Superior temporal gyrus (tissue), 1 donor: ENCODE measurements at regions not wholly inside any gene's neighbourhood (a gene's known extent, or its start where the extent isn't known, plus 50 kb on each side); places are given as distances from the start of the nearest gene placed in this dataset.
A peak's percentile ranks its signal among the peaks of the same experiment; 100 is the strongest.
"Not testable (repeated sequence)": the region's sequence is repeated elsewhere in the genome, so short reads cannot be mapped to it uniquely, and the experiment has no call there.

Source experiments
- DNase-seq: peaks from one replicate; pipeline ENCODE4 v3.0.0-alpha.2; 2016; ENCODE audit errors: extremely low spot score

DNA sequence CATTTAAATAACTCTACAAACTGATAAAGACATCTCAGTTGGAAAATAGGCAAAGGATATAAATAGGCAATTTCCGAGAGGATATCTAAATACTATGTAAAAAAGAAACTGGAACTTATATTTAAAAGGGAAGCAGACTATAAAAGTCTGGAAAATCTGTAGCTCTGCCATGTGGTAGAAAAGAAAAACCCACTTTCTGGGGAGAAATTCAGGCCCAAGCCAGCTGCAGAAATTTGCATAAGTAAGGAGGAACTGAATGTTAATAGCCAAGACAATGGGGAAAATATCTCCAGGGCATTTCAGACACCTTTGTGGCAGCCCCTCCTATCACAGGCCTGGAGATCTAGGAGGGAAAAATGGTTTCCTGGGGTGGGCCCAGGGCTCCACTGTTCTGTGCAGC is 97.8 kb upstream of the ZBED5 start:
- no peak for DNase-seq

DNA sequence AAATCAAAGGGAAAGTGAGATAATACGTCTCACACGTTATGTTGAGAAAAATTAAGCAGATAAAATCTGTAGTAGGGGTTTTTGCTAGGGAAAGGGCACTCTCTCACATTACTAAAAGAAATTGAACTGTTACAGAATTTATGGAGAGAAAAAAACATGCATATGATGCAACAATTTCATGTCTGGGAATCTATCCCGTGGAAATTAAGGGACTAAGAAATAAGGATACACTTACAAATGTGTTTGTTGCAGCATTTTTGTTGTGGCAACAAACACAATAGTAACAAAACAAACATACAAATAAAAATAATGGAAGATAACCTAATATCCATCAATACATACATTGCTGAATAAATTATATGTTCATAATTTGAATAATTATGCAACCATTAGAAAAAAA is 96.3 kb upstream of the ZBED5 start:
- DNase-seq, result no peak

DNA sequence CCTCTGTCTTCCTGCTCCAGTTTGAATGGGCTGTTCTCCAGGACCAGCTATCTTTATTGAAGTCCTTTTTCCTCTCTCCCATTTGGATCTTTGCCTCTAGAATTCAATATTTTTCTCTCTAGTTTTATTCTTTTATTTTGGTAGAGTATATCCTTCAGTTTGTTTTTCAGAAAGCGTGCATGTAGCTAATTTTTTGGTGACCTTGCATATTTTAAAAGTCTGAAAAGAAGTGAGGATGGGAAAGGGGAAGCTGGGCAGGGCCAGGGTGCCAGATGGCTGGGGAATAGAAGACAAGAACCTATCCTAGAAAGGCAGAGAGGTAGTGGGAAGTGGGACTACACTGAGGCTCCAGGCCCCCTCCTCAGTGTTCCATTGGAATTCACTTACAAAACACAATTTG is 95.0 kb upstream of the ZBED5 start:
- no peak for DNase-seq

DNA sequence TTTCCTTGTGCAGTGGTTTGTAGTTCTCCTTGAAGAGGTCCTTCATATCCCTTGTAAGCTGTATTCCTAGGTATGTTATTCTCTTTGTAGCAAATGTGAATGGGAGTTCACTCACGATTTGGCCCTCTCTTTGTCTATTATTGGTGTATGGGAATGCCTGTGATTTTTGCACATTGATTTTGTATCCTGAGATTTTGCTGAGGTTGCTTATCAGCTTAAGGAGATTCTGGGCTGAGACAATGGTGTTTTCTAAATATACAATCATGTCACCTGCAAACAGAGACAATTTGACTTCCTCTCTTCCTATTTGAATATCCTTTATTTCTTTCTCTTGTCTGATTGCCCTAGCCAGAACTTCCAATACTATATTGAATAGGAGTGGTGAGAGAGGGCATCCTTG is 90.1 kb upstream of the ZBED5 start:
- not testable (repeated sequence) for DNase-seq

DNA sequence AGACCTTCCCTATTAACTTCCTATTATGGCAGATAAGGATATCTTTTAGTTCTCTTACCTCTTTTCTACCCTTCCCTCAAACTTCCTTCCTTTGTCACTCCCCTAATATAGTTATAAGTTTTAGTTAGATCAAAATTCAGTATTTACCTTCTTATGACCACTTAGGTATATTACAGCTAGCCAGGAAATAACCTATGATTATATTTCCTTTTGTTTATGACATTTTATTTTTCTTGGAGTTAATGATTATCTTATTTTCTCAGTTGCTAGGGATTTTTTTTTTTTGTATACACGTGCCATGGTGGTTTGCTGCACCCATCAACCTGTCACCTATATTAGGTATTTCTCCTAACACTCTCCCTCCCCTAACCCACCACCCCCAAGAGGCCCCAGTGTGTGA is 88.2 kb upstream of the ZBED5 start:
- DNase-seq, result no peak

DNA sequence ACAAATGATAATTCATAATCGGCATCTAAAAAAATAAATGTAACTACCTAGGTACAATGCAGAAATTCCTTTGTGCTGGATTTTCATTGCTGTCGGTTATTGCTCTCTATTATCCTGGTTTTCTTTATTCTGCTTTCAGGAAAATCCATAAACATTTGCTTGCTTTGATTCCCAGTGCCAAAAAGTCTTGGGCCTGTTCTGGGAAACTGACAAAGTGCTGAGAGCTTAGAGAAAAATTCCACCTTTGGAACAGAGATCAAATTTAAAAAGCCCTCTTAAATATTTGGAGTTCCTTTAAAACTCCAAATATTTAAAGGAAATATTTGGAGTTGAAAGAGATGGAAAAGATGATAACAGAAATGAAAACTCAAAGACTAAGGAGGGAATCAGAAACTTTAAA is 87.3 kb upstream of the ZBED5 start:
- no peak for DNase-seq

DNA sequence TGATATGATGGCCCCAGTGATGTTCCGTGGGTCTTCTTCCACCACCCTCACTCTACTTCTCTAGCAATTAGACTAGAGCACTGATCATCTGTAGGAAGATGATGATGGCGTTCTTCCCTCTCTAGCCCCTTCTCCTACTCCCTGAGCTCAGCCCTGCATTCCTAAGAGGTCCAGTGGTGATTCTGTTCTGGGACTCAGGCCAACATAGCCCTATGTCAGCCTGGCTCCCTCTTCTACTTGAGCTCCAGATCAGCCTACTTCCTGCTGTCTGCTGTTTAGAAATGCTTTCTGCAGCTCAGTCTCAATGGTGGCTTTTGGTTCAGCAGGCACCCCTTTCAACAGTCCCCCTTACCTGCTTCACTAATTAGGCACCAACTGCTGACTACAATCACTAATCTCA is 86.1 kb upstream of the ZBED5 start:
- no peak for DNase-seq

DNA sequence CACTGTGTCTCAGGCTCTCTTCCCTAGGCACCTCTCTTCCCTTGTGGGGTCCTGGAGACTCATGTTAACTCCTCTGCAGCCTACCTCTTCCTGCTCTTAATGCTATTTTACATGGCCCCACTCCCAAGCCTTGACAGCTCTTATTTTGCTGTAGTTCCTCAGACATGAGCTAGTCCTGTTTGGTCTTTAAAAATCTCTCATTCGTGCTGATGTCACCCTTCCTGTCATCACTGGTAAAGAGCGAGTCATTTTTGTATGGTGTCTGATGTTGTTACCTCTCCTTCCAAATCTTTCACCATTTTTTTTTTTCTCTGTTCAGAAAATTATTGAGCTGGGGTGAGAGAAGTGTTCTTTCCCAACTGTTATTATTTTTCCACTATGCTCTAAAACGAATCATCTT is 84.8 kb upstream of the ZBED5 start:
- DNase-seq, result no peak

DNA sequence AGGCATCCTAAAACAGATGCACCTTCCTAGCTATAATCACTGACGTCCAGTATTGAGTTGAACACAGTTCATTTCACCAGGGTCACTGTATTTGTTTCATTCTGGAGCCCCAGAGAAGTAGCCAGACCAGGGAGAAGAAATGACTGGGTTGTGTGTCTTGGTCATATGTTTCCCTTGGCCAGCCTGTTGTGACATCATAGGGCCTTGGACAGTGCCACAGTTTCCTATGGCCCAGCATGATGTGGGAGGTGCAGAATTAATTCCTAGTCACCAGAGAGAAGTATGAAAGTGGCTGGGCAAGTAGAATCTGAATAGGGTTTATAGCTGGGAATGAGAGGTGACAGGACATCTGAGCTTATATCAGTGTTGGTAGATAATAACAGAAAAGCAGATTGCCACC is 84.0 kb upstream of the ZBED5 start:
- no peak for DNase-seq

DNA sequence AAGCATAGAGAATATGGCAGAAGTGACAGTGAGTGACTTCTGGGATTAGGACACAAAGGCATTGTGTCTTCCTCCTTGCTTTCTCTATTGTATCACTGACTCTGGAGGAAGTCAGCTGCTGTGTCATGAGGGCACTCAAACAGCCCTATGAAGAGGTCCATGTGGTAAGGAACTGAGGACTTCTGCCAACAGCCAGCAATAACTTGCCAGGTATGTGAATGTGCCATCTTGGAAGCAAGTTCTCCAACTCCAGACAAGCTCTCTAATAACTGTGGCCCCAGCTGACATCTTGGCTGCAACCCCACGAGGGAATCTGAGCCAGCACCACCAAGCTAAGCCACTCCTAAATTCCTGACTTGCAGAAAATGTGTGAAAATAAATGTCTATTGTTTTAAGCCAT is 83.6 kb upstream of the ZBED5 start:
- DNase-seq, result peak; percentile 62

DNA sequence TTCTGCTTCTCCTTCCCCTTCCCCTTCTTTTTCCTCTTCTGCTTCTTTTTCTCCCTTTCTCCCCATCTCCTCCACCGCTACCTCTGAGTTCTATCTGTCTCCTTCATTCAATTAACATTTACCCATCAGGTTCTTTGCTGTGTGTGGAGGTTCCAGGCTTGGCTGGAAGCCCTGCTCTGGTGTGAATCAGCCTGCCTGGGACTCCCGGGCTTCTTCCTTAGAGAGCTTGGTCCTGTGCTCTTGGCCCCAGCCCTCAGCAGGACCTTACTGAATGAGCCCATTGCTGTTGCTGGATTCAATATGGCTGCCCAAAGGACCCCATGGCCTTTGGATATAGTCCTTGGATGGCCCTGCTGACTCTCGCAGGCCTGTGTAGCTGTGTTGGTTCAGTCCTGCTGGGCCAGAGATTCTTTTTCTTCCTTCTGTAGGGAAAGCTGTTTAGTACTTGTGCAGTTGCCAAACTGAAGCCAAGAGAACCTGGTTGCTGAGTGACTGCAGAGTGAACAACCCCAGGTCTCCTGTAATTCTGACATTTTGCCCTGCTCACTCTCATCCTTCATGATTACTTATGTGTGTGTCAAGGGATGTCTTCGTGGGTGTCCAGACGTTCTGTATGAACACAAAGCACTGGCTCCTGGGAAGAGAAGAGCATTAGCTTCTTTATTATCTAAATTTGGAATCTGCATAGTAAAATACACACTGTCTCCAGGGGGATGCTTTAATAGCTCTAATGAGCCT is 81.0 kb upstream of the ZBED5 start:
- no peak for DNase-seq

DNA sequence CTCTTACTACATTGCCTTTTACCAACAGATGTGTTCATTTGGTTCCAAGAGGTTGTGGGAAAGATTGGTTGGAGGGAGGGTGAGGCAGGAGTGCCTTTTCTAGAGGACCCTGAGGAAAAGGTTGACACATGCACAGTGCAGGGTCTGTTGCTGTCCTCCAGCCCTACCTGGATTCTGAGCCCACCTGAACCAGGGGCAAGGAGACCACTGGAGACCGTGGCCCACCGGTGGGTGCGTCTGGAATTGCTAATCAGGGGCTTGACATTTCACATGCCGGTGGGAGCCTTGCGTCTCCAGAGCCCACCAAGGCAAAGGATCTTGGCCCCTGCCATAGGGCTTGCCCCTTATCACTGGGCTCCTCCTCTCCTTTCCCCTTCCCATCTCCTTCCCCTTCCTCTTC is 80.4 kb upstream of the ZBED5 start:
- no peak for DNase-seq

DNA sequence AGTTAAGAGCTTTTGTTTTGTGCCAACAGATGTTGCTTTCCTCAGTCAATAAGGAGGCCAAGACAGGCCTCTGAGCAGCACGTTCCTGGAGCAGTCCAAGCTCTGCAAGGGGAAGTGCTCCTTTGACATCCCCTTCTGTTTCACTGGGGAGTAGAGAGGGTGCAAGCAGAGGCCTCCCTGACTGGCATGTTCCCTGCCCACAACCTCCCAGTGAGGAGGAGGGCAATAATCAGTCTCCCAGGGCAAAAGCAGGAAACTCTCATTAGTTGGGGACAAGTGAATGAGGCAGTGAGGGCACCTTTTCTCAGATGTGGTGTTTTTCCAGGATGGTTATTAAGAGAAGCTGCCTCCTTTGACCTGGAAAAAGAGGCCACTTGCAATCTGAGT is 79.5 kb upstream of the ZBED5 start:
- no peak for DNase-seq

DNA sequence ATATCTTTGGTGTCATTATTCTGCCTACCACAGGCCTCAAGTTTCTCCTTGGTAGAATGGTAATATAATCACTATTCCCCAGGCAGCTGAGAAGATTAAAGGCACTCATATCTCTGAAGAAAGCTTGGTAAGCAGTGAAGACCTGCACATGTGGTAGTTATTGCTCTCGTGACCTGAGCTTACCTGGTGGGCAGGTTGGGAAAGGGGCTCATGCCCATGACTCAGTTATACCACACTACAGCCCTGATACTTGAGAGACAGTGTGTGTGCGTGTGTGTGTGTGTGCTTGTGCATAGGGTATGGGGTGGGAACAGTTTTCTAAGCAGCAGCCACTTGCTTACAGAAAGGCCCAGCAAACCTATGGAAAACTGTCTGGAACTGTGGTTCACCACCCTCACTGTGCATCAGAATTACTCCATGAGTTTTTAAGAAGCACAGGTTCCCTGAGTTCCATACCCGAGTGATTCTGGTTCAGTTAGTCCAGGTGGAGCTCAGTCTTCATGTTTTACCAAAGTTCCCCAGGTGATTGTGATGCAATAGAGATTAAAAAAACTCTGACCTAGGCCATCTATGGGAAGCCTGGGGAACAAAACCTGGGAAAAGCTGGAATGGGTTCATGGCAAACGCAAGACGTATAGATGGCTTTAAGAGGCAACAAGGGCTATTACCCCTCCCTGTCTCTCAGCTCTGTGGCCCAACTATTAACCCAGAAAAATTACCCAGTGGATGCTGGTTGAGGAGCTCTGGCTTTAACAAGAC is 79.0 kb upstream of the ZBED5 start:
- DNase-seq, result no peak

DNA sequence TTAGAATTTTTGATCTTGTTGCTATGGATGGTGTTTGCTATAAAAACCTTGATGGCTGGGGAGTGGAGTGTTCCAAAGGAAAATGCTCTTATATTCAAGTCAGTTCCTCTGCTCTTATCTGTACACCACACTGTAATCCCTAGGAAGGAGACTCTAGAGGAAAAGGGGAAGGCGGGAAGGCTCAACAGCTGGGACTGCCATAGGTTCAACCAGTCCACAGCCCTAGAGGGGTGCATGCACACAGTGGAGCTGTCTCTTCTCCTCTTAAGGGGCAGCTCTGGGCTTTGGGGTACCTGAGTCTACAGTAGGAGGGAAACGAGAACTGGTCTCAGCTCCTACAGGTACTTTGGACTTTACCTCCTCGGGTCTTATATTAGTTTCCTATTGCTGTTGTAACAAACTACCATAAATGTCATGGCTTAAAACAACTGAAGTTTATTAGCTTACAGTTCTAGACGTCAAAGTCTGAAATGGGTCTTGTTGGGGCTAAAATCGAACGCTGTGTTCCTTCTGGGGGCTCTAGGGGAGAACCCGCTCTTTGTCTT is 77.2 kb upstream of the ZBED5 start:
- DNase-seq, result no peak

DNA sequence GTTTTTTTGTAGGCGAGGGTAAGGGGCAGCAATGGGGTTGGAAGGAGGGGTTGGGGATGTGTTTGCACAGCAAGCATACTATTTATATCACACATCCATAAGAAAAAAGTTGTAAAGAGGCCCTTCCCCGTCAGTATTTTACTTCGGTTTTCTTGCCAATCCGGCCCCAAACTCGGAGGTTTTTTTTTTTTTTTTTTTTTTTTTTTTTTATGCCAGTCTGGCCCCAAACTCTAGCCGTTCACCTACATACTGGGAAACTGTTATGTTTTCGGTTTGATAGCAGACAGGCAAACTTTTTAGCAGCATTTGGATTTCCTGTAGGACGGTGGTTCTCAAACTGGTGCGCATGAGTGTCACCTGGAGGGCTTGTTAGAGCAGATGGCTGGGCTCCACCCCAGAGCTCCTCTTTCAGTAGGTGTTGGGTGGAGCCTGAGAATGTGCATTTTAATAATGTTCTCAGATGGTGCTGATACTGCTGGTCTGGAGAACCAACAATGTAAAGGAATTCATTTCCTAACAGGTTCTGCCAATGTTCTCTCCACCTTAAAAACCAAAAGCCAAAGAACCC is 76.5 kb upstream of the ZBED5 start:
- no peak for DNase-seq

DNA sequence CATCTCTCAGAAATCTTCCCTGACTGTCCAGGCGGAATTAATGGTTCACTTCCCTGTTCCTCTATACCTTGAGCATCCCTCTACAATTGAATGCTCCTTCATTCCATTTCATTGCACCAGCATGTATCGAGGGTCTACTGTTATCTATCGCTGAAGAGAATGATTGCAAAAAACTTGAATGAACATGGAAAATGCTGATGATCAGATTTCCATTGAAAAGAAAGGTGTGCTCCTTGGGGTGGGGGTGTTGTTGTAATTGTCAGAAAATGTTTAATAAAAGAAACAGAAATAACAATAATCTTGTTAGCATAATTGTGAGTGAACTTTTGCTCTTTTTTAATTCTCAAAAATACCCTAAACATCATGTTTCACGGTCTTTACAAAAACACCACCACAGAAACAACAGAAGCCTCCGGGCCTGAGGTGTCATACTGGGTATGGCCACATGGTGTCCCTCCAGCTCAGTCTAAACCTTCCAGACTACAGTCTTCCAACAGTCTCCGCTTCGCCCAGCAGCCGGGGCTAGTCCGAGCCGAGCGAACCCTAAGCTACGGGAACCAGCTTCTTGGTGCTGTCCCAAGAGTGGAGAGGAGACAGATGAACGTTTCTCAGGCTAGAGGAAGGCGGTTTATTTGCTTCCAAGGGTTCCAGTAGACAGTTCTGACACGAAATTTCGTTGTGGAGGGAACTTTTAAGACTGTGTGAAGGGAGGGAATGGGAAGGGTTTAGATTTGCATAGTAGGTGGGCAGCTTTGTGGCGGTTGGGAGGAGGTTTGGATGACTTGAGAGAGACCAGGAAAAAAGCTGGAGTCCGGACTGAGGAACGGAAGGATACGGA is 75.8 kb upstream of the ZBED5 start:
- DNase-seq, result peak; percentile 97

DNA sequence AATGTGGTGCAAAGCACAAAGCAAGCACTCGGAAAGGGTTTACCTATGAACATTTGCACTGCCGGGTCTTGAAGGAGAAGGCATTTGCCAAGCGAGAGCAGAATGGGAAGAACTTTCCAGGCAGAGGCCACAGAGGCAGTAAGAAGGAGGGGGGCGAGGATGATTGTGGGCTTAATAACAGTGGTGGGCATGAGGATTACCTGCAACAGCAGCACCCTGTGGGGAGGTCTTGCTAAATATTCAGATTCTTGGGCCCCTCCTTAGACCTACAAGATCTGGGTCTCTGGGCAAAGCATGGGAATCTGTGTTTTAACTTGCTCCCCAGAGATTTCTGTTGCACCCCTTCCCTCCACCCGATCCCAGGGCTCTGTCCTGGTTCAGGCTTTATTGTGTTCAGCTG is 75.1 kb upstream of the ZBED5 start:
- DNase-seq, result no peak

DNA sequence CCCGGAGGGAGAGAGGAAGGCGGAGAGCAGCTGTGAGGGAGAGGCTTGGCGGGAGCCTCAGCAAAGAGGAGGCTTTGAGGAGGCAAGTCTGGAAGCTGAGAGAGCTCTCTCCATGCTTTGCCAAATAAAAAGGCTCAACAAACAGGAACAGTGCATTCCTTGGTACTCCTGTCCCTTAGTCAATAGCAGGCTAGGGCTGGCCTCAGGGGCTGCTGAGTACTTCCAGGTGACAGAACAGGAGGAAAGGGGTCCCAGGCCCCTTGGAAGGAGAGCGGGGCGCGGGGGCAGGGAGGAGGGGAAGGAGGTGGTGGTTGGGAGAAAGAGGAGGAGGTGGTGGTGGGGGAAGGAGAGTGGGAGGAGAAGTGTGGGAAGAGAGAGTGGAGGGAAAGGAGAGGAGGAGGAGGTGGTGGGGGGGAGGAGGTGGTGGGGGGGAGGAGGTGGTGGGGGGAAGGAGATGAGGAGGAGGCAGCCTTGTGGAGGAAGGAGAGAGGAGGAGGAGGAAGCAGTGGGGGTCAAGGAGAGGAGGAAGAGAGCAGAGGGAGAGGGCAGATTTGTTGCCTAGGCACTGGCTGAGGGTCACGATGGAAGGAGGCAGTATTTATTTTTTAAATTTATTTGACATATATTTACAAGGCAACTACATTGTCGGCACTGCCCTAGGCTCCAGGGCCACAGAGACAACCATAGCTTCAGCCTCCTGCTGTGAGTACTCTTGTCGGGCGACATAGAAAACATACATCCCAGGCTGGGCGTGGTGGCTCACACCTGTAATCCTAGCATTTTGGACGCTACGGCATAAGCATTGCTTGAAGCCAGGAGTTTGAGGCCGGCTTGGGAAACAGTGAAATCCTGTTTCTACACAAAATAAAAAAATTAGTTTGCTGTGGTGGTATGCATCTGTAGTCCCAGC is 74.2 kb upstream of the ZBED5 start:
- peak; percentile 68 for DNase-seq

DNA sequence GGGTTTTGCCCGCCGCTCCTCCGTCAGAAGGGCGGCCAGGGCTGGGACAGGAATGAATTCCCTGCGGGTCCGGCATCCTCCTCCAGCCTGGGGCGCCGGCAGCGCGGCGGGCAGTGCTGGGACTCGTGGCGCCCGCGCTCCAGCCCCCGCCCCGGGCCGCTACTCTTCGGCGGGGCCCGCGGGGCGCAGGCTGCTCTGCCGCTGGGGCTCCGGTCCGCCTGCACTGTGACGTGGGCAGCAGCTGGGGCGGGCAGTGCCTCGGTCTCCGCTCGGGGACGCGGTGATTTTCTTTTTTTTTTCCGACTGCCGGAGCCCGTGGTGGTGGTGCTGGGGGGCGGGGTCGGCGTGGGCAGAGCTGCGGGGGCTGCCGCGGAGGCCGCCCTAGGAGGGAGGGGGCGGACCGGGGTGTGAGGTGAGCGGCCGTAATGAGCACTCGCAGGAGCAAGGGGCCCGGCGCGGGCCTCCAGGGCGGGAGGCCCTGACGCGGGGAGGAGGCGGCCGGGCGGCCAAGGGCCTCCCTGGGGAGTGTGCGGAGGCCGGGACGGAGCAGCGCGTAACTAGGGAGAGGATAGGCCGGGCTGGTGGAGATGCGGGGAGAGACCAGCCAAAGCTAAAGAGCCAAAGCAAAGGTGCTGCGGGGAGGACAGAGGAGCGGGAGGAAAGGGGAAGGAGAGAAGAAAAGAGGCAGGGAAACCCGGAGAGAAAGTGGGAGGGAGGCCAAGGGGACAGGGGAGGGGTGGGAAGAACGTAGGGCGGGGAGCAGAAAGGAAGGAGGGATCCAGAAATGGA is 73.3 kb upstream of the ZBED5 start:
- peak; percentile 40 for DNase-seq
